Neural crest cell (in vitro differentiated cells): ENCODE measurements at regions not wholly inside any gene's neighbourhood (a gene's known extent, or its start where the extent isn't known, plus 50 kb on each side); places are given as distances from the start of the nearest gene placed in this dataset.

ENCODE experiments used
- DNase-seq: peaks from one replicate; pipeline ENCODE4 v3.0.0; 2021; ENCODE audit warnings: low read depth, mixed read lengths, low spot score
- H3K27ac Mint-ChIP-seq: one replicate; pipeline ENCODE4 v1.8.0; 2021; ENCODE audit warnings: mild to moderate bottlenecking, mixed read lengths; ENCODE audit not compliant: unreplicated experiment
- H3K27me3 Mint-ChIP-seq: 2 replicates; pipeline ENCODE4 v1.8.0; 2021; ENCODE audit warnings: low read depth, mild to moderate bottlenecking, mixed read lengths
- H3K36me3 Mint-ChIP-seq: 2 replicates; pipeline ENCODE4 v1.8.0; 2021; ENCODE audit warnings: low read depth, mild to moderate bottlenecking, mixed read lengths
- H3K4me1 Mint-ChIP-seq: 2 replicates; pipeline ENCODE4 v1.8.0; 2021; ENCODE audit warnings: mixed read lengths
- H3K4me3 Mint-ChIP-seq: one replicate; pipeline ENCODE4 v1.8.0; 2021; ENCODE audit warnings: mild to moderate bottlenecking, mixed read lengths
- H3K9me3 Mint-ChIP-seq: 2 replicates; pipeline ENCODE4 v1.8.0; 2021; ENCODE audit warnings: mixed read lengths
- TF ChIP-seq, protein P1 (sequence below): fragments of 200-600 bp; sonication (generic); conservative IDR thresholded peaks from 2 replicates; pipeline ENCODE4 v1.5.0; 2021; ENCODE audit warnings: antibody characterized with exemption, mild to moderate bottlenecking

DNA sequence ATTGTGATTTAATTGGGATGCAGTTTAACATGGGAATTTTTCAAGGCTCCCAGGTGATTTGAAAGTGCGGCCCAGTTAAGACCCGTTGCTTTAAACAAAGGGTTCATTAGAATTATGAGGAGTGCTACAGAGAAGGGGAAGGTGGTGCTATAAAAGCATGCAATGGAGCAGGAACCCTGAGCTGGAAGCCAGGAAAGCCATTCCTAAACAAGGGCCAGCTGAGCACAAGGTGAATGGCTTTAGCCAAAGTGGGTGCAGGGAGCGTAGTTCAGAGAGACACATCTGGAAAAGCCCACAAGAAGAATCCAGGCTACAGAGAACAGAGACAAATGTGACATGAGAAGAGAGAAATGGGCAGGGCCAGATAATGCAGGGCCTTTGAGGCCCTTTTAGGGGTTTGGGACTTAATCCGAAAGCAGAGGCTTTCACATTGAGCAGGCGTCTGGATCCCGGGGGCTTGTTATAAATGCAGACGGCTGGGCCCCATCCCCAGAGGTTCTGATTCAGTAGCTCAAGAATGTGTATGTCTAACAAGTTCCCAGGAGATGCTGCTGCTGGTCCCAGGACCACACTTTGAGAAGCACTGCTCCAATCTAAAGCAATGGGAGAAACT lies 138.1 kb upstream of the WWC1 start:
- Mint-ChIP-seq H3K4me3 (no peak overlapping the region), H3K27ac (no peak overlapping the region), H3K9me3 (no peaks in the 10 kb centered on the region), H3K4me1 (peaks cover 21% of the 10 kb centered on the region), H3K27me3 (peaks cover 2% of the 10 kb centered on the region), H3K36me3 (no peaks in the 10 kb centered on the region)
- no peak for DNase-seq
- TF ChIP-seq, protein P1, sequence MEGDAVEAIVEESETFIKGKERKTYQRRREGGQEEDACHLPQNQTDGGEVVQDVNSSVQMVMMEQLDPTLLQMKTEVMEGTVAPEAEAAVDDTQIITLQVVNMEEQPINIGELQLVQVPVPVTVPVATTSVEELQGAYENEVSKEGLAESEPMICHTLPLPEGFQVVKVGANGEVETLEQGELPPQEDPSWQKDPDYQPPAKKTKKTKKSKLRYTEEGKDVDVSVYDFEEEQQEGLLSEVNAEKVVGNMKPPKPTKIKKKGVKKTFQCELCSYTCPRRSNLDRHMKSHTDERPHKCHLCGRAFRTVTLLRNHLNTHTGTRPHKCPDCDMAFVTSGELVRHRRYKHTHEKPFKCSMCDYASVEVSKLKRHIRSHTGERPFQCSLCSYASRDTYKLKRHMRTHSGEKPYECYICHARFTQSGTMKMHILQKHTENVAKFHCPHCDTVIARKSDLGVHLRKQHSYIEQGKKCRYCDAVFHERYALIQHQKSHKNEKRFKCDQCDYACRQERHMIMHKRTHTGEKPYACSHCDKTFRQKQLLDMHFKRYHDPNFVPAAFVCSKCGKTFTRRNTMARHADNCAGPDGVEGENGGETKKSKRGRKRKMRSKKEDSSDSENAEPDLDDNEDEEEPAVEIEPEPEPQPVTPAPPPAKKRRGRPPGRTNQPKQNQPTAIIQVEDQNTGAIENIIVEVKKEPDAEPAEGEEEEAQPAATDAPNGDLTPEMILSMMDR, result no peak

DNA sequence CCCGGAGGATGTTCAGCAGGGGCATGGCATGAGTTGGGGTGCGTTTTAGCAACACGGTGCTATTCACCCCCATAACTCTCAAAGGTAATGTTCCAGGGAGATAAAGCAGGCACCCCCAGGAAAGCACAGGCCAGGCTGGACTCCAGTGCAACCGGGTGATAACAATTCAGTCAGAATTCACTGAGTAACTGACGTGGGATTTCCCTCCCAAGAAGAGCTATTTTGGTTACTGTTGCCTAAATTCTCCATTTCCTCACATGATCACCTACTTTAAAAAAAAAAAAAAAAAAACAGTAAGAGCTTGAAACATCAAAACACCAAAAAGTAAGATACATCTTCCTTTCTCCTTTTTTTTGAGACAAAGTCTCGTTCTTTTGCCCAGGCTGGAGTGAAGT lies 137.6 kb upstream of the WWC1 start:
- Mint-ChIP-seq H3K4me1 (peaks cover 19% of the 10 kb centered on the region), H3K9me3 (no peaks in the 10 kb centered on the region), H3K4me3 (no peak overlapping the region), H3K27ac (no peak overlapping the region), H3K36me3 (no peaks in the 10 kb centered on the region), H3K27me3 (peaks cover 2% of the 10 kb centered on the region)
- TF ChIP-seq, protein P1, result no peak
- DNase-seq, result no peak

DNA sequence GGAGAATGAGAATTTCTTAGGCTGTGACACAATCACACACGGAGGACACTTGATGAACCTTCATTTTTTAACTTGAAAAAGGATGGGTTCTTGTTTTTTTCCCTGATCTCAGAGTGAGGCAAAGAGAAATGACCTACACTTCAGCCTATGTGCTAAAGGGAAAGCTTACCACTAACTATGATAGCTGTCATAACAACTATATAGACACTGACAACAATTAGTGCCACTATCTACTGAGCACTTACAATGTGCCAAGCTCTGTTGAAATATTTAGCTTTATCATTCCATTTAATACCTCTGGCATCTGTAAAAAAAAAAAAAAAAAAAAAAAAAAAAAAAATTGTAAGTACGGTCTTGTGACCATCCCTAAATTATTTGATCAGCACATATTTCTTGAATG lies 135.9 kb upstream of the WWC1 start:
- Mint-ChIP-seq H3K27ac (no peak overlapping the region), H3K36me3 (no peaks in the 10 kb centered on the region), H3K9me3 (no peaks in the 10 kb centered on the region), H3K4me3 (no peak overlapping the region), H3K27me3 (no peaks in the 10 kb centered on the region), H3K4me1 (peaks cover 17% of the 10 kb centered on the region)
- DNase-seq, result no peak
- TF ChIP-seq, protein P1, result no peak

DNA sequence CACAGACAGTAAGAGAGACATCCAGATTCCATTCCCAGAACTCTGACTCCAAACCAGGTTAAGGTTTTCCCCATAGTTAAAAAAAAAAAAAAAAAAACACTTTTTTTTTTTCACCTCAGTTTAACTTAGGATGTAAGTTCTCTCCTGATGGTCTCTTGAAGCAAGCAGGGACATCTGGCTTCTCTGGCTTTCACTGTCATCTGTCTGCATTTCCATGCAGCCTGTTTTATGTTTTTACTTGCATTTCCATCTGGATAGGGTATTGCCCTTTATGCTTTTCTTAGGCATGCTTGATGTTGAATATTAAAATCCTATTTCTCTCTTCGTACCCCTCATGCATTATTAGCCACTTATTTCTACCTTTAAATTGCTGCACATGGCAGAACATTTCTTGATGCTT lies 135.3 kb upstream of the WWC1 start:
- Mint-ChIP-seq H3K4me3 (no peak overlapping the region), H3K27ac (no peak overlapping the region), H3K9me3 (no peaks in the 10 kb centered on the region), H3K27me3 (no peaks in the 10 kb centered on the region), H3K4me1 (peaks cover 17% of the 10 kb centered on the region), H3K36me3 (no peaks in the 10 kb centered on the region)
- TF ChIP-seq, protein P1, result no peak
- no peak for DNase-seq

DNA sequence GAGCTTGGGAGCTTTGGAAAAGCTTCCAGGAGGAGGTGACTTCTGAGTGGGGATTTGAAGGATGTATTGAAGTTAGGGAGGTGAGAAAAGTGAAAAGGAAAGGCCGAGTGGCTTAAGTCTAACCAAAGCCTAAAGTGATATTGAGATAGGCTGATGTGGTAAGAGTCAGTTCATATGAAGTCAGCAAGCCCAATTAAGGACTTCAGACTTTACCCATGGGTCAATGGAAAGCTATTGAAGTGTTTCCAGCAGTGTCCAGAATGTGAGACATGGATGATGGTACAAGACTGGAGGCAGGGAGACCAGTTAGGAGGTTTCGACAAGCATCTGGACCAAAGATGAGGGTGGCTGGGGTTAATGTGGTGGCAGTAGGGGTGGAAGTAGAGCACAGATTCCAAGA lies 134.3 kb upstream of the WWC1 start:
- TF ChIP-seq, protein P1, result no peak
- Mint-ChIP-seq H3K27ac (no peak overlapping the region), H3K9me3 (no peaks in the 10 kb centered on the region), H3K4me3 (no peak overlapping the region), H3K4me1 (peaks cover 17% of the 10 kb centered on the region), H3K27me3 (no peaks in the 10 kb centered on the region), H3K36me3 (no peaks in the 10 kb centered on the region)
- no peak for DNase-seq
